Neural cell (in vitro differentiated cells): ENCODE measurements at regions not wholly inside any gene's neighbourhood (a gene's known extent, or its start where the extent isn't known, plus 50 kb on each side); places are given as distances from the start of the nearest gene placed in this dataset.

Experiments
- H2AFZ ChIP-seq: fragments of 200-600, 300-800 bp; sonication (generic), shearing (Covaris generic); 2 replicates; pipeline ENCODE4 v1.6.0; 2014; ENCODE audit warnings: low read depth, mild to moderate bottlenecking, antibody characterized with exemption, low read length, moderate library complexity
- H3F3A ChIP-seq: fragments of 200-600 bp; shearing (Covaris generic); 2 replicates; pipeline ENCODE4 v1.6.1; 2016; ENCODE audit warnings: mild to moderate bottlenecking, moderate library complexity, mixed read lengths, antibody characterized with exemption, low read length; ENCODE audit not compliant: insufficient read depth, poor library complexity, severe bottlenecking
- H3K27ac ChIP-seq: fragments of 200-600, 300-800 bp; sonication (generic), shearing (Covaris generic); 2 replicates; pipeline ENCODE4 v1.5.1; 2014; ENCODE audit warnings: mild to moderate bottlenecking, low read length, moderate library complexity
- H3K27me3 ChIP-seq: fragments of 300-800, 200-600 bp; sonication (generic), shearing (Covaris generic); 2 replicates; pipeline ENCODE4 v1.6.0; 2014; ENCODE audit warnings: mild to moderate bottlenecking, low read depth, low read length, moderate library complexity; ENCODE audit not compliant: insufficient read depth
- H3K36me3 ChIP-seq: fragments of 300-800, 200-600 bp; sonication (generic), shearing (Covaris generic); 2 replicates; pipeline ENCODE4 v1.5.1; 2014; ENCODE audit warnings: mild to moderate bottlenecking, antibody characterized with exemption, low read length, moderate library complexity; ENCODE audit not compliant: insufficient read depth
- H3K4me2 ChIP-seq: fragments of 300-800, 200-600 bp; sonication (generic), shearing (Covaris generic); 2 replicates; pipeline ENCODE4 v1.6.0; 2014; ENCODE audit warnings: mild to moderate bottlenecking, low read length
- H3K4me3 ChIP-seq: fragments of 300-800, 200-600 bp; sonication (generic), shearing (Covaris generic); 2 replicates; pipeline ENCODE4 v1.5.1; 2014; ENCODE audit warnings: mild to moderate bottlenecking, low read length, moderate library complexity
- H3K79me2 ChIP-seq: fragments of 200-600 bp; shearing (Covaris generic); replicated peaks from 2 replicates; pipeline ENCODE4 v1.6.0; 2014; ENCODE audit warnings: mild to moderate bottlenecking, low read length, moderate library complexity; ENCODE audit not compliant: insufficient read depth
- H3K9ac ChIP-seq: fragments of 300-800, 200-600 bp; sonication (generic), shearing (Covaris generic); 2 replicates; pipeline ENCODE4 v1.6.1; 2016; ENCODE audit warnings: mild to moderate bottlenecking, low read length, mixed read lengths
- H3K9me2 ChIP-seq: fragments of 200-600 bp; shearing (Covaris generic); 2 replicates; pipeline ENCODE4 v1.6.1; 2016; ENCODE audit warnings: mild to moderate bottlenecking, low read length, mixed read lengths; ENCODE audit not compliant: insufficient read depth
- H3K9me3 ChIP-seq: fragments of 200-600, 300-800 bp; sonication (generic), shearing (Covaris generic); 2 replicates; pipeline ENCODE4 v1.6.1; 2016; ENCODE audit warnings: mild to moderate bottlenecking, mixed run types, low read length, moderate library complexity, mixed read lengths
- H4K20me1 ChIP-seq: fragments of 200-600 bp; shearing (Covaris generic); 2 replicates; pipeline ENCODE4 v1.6.1; 2016; ENCODE audit warnings: mild to moderate bottlenecking, mixed run types; ENCODE audit not compliant: insufficient read depth
- EP300 ChIP-seq: fragments of 450-650 bp; conservative IDR thresholded peaks from 2 replicates; pipeline ENCODE4 v1.6.1; 2014; ENCODE audit warnings: antibody characterized with exemption, mild to moderate bottlenecking, moderate library complexity; ENCODE audit not compliant: poor library complexity, severe bottlenecking
- EZH2 ChIP-seq: fragments of 200-600, 300-800 bp; shearing (Covaris generic), sonication (generic); IDR thresholded peaks from 2 replicates; pipeline ENCODE4 v1.6.1; 2014; ENCODE audit warnings: antibody characterized with exemption, low read length, borderline replicate concordance, mild to moderate bottlenecking; ENCODE audit not compliant: insufficient read depth, poor library complexity, severe bottlenecking
- MXI1 ChIP-seq: fragments of 450-650 bp; conservative IDR thresholded peaks from 2 replicates; pipeline ENCODE4 v1.6.1; 2014; ENCODE audit warnings: antibody characterized with exemption, mild to moderate bottlenecking; ENCODE audit not compliant: poor library complexity, severe bottlenecking
- POLR2AphosphoS5 ChIP-seq: IDR thresholded peaks from 2 replicates; pipeline ENCODE4 v1.6.1; 2012
- RAD21 ChIP-seq: fragments of 450-650 bp; conservative IDR thresholded peaks from 2 replicates; pipeline ENCODE4 v1.6.1; 2014; ENCODE audit warnings: antibody characterized with exemption, mild to moderate bottlenecking, moderate library complexity
- SMC3 ChIP-seq: fragments of 450-650 bp; conservative IDR thresholded peaks from 2 replicates; pipeline ENCODE4 v1.6.1; 2014; ENCODE audit warnings: antibody characterized with exemption, mild to moderate bottlenecking, moderate library complexity; ENCODE audit not compliant: poor library complexity
- TAF1 ChIP-seq: IDR thresholded peaks from 2 replicates; pipeline ENCODE4 v1.6.1; 2012; ENCODE audit warnings: low read depth
- TF ChIP-seq, protein P1 (sequence below): fragments of 450-650 bp; IDR thresholded peaks from 2 replicates; pipeline ENCODE4 v1.5.1; 2014; ENCODE audit warnings: antibody characterized with exemption, mild to moderate bottlenecking, moderate library complexity; ENCODE audit not compliant: poor library complexity, severe bottlenecking
- TF ChIP-seq, protein P2 (sequence below): IDR thresholded peaks from 2 replicates; pipeline ENCODE4 v1.6.1; 2012; ENCODE audit warnings: borderline replicate concordance

DNA sequence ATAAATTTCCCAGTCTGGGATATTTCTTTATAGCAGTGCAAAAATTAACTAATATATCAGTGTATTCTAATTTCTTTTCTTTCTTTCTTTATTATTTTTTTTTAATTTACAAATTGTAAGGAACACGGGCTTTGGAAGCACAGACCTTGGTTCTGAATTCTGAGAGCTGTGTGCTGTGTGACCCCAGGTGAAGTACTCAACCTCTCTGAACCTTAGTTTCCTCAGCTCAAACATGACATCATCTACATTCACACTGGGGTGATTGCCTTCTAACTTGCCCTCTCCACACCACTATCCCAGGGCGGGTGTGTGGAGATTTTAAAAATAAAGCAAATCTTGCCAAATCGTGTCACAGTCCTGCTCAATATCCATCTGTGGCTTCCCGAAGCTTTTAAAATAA, 282.8 kb downstream of the C12orf75 start:
- no peak overlapping the region for H3K4me2 ChIP-seq
- H4K20me1 ChIP-seq, result no peaks in the 10 kb centered on the region
- H3K9me3 ChIP-seq, result no peaks in the 10 kb centered on the region
- H3K4me3 ChIP-seq, result no peak overlapping the region
- H3F3A ChIP-seq, result no peaks in the 10 kb centered on the region
- no peaks in the 10 kb centered on the region for H3K27me3 ChIP-seq
- no peak overlapping the region for H3K9ac ChIP-seq
- no peak for TF ChIP-seq MXI1
- TF ChIP-seq POLR2AphosphoS5, result no peak
- no peak for TF ChIP-seq TAF1
- TF ChIP-seq EZH2, result no peak
- no peak for TF ChIP-seq RAD21
- TF ChIP-seq, protein P1, sequence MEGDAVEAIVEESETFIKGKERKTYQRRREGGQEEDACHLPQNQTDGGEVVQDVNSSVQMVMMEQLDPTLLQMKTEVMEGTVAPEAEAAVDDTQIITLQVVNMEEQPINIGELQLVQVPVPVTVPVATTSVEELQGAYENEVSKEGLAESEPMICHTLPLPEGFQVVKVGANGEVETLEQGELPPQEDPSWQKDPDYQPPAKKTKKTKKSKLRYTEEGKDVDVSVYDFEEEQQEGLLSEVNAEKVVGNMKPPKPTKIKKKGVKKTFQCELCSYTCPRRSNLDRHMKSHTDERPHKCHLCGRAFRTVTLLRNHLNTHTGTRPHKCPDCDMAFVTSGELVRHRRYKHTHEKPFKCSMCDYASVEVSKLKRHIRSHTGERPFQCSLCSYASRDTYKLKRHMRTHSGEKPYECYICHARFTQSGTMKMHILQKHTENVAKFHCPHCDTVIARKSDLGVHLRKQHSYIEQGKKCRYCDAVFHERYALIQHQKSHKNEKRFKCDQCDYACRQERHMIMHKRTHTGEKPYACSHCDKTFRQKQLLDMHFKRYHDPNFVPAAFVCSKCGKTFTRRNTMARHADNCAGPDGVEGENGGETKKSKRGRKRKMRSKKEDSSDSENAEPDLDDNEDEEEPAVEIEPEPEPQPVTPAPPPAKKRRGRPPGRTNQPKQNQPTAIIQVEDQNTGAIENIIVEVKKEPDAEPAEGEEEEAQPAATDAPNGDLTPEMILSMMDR, result no peak
- no peak for TF ChIP-seq EP300
- TF ChIP-seq, protein P2, sequence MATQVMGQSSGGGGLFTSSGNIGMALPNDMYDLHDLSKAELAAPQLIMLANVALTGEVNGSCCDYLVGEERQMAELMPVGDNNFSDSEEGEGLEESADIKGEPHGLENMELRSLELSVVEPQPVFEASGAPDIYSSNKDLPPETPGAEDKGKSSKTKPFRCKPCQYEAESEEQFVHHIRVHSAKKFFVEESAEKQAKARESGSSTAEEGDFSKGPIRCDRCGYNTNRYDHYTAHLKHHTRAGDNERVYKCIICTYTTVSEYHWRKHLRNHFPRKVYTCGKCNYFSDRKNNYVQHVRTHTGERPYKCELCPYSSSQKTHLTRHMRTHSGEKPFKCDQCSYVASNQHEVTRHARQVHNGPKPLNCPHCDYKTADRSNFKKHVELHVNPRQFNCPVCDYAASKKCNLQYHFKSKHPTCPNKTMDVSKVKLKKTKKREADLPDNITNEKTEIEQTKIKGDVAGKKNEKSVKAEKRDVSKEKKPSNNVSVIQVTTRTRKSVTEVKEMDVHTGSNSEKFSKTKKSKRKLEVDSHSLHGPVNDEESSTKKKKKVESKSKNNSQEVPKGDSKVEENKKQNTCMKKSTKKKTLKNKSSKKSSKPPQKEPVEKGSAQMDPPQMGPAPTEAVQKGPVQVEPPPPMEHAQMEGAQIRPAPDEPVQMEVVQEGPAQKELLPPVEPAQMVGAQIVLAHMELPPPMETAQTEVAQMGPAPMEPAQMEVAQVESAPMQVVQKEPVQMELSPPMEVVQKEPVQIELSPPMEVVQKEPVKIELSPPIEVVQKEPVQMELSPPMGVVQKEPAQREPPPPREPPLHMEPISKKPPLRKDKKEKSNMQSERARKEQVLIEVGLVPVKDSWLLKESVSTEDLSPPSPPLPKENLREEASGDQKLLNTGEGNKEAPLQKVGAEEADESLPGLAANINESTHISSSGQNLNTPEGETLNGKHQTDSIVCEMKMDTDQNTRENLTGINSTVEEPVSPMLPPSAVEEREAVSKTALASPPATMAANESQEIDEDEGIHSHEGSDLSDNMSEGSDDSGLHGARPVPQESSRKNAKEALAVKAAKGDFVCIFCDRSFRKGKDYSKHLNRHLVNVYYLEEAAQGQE, result no peak
- TF ChIP-seq SMC3, result no peak
- no peak overlapping the region for H2AFZ ChIP-seq
- H3K79me2 ChIP-seq, result no peaks in the 10 kb centered on the region
- no peaks in the 10 kb centered on the region for H3K36me3 ChIP-seq
- H3K9me2 ChIP-seq, result no peaks in the 10 kb centered on the region
- no peak overlapping the region for H3K27ac ChIP-seq

DNA sequence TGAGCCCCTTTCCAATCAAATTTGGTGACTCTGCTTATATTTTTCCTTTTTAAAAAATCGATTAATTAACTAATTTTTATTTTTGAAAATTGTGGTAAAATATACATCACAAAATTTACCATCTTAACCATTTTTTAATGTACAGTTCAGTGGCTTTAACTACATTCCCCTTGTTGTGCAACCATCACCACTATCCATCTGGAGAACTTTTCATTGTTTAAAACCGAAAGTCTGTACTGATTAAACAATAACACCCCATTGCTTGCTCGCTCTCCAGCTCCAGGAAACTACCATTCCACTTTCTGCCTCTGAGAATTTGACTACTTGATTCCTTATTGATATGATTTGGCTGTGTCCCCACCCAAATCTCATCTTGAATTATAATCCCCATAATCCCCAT, 283.4 kb downstream of the C12orf75 start:
- Histone ChIP-seq H3K9me3 (no peaks in the 10 kb centered on the region), H3K4me2 (no peak overlapping the region), H3K27me3 (no peaks in the 10 kb centered on the region), H3K9ac (no peak overlapping the region), H2AFZ (no peak overlapping the region), H3K4me3 (no peak overlapping the region), H3F3A (no peaks in the 10 kb centered on the region), H4K20me1 (no peaks in the 10 kb centered on the region), H3K36me3 (no peaks in the 10 kb centered on the region), H3K27ac (no peak overlapping the region), H3K9me2 (no peaks in the 10 kb centered on the region), H3K79me2 (no peaks in the 10 kb centered on the region)
- TF ChIP-seq, protein P2, result no peak
- TF ChIP-seq SMC3 (no peak), TAF1 (no peak), MXI1 (no peak), EZH2 (no peak), RAD21 (no peak)
- TF ChIP-seq, protein P1, result no peak
